ENCODE measurements at regions not wholly inside any gene's neighbourhood (a gene's known extent, or its start where the extent isn't known, plus 50 kb on each side); places are given as distances from the start of the nearest gene placed in this dataset.

GRCh38 chr2:207464007-207464406, 65.8 kb upstream of the CREB1 start:
- TF ChIP-seq, protein P1, sequence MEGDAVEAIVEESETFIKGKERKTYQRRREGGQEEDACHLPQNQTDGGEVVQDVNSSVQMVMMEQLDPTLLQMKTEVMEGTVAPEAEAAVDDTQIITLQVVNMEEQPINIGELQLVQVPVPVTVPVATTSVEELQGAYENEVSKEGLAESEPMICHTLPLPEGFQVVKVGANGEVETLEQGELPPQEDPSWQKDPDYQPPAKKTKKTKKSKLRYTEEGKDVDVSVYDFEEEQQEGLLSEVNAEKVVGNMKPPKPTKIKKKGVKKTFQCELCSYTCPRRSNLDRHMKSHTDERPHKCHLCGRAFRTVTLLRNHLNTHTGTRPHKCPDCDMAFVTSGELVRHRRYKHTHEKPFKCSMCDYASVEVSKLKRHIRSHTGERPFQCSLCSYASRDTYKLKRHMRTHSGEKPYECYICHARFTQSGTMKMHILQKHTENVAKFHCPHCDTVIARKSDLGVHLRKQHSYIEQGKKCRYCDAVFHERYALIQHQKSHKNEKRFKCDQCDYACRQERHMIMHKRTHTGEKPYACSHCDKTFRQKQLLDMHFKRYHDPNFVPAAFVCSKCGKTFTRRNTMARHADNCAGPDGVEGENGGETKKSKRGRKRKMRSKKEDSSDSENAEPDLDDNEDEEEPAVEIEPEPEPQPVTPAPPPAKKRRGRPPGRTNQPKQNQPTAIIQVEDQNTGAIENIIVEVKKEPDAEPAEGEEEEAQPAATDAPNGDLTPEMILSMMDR (IDR thresholded peaks at IDR 0.05): no peak
- TF ChIP-seq REST (IDR thresholded peaks at IDR 0.05; ENCODE audit: insufficient read depth in 1 of 2, low read depth in 2 of 2, low read length in 1 of 2): no peak

Measured in Panc1 (cell line).